Midbrain (tissue), 1 donor: ENCODE measurements at regions not wholly inside any gene's neighbourhood (a gene's known extent, or its start where the extent isn't known, plus 50 kb on each side); places are given as distances from the start of the nearest gene placed in this dataset.

Experiments
- DNase-seq: peaks from one replicate; lab custom pipeline; 2025; lab: John Stamatoyannopoulos, UW

GRCh38 chr2:234676109-234676782 lies 179.4 kb upstream of the ARL4C start:
- DNase-seq, result no peak

- DNase-seq, result no peak
Measured at GRCh38 chr2:234674781-234675201, 177.9 kb upstream of the ARL4C start.

- no peak for DNase-seq
Measured at GRCh38 chr2:234673961-234674759, 177.3 kb upstream of the ARL4C start.

- no peak for DNase-seq
Measured at GRCh38 chr2:234673501-234673900, 176.6 kb upstream of the ARL4C start.

- no peak for DNase-seq
Measured at GRCh38 chr2:234672498-234673150, 175.7 kb upstream of the ARL4C start.

GRCh38 chr2:234671716-234672115 lies 174.8 kb upstream of the ARL4C start:
- DNase-seq, result no peak

- no peak for DNase-seq
Measured at GRCh38 chr2:234671231-234671630, 174.3 kb upstream of the ARL4C start.

GRCh38 chr2:234670806-234671205 lies 173.9 kb upstream of the ARL4C start:
- DNase-seq, result no peak

- DNase-seq, result no peak
Measured at GRCh38 chr2:234670052-234670451, 173.2 kb upstream of the ARL4C start.

GRCh38 chr2:234669621-234670020 lies 172.7 kb upstream of the ARL4C start:
- DNase-seq, result no peak

GRCh38 chr2:234669001-234669400 lies 172.1 kb upstream of the ARL4C start:
- no peak for DNase-seq

GRCh38 chr2:234666911-234667310 lies 170.0 kb upstream of the ARL4C start:
- DNase-seq, result no peak

GRCh38 chr2:234665304-234665703 lies 168.4 kb upstream of the ARL4C start:
- DNase-seq, result no peak

- no peak for DNase-seq
Measured at GRCh38 chr2:234661849-234662248, 165.0 kb upstream of the ARL4C start.

- no peak for DNase-seq
Measured at GRCh38 chr2:234661175-234661574, 164.3 kb upstream of the ARL4C start.

GRCh38 chr2:234655706-234656105 lies 158.8 kb upstream of the ARL4C start:
- DNase-seq, result no peak

- no peak for DNase-seq
Measured at GRCh38 chr2:234650911-234651310, 154.0 kb upstream of the ARL4C start.

GRCh38 chr2:234649951-234650350 lies 153.1 kb upstream of the ARL4C start:
- no peak for DNase-seq

GRCh38 chr2:234643407-234643806 lies 146.5 kb upstream of the ARL4C start:
- no peak for DNase-seq

GRCh38 chr2:234641086-234641485 lies 144.2 kb upstream of the ARL4C start:
- DNase-seq, result no peak

GRCh38 chr2:234640657-234641056 lies 143.8 kb upstream of the ARL4C start:
- no peak for DNase-seq

GRCh38 chr2:234638966-234639365 lies 142.1 kb upstream of the ARL4C start:
- no peak for DNase-seq

GRCh38 chr2:234635284-234635683 lies 138.4 kb upstream of the ARL4C start:
- no peak for DNase-seq
